Small intestine (tissue), 7 donors: ENCODE measurements at regions not wholly inside any gene's neighbourhood (a gene's known extent, or its start where the extent isn't known, plus 50 kb on each side); places are given as distances from the start of the nearest gene placed in this dataset.

Experiments used
- DNase-seq, 2 donors: peaks; one replicate each; pipeline versions ENCODE4 v3.0.0 to v3.0.0-alpha.2; 2013
- FAIRE-seq: peaks from 2 replicates; lab custom pipeline; 2012; peaks lifted over from hg19 to GRCh38; lab: Jason Lieb, UNC
- H3K27ac ChIP-seq, 3 donors: one replicate each; pipeline ENCODE4 v1.5.1; 2013; ENCODE audit warnings: low read length in 2 of 3, mild to moderate bottlenecking in 2 of 3, control low read depth in 1 of 3, inconsistent platforms in 1 of 3, low read depth in 1 of 3, moderate library complexity in 1 of 3
- H3K27me3 ChIP-seq, 3 donors: one replicate each; pipeline ENCODE4 v1.6.1; 2013; ENCODE audit warnings: low read length in 3 of 3, inconsistent platforms in 1 of 3; ENCODE audit not compliant: control insufficient read depth in 3 of 3, insufficient read depth in 3 of 3
- H3K36me3 ChIP-seq, 3 donors: one replicate each; pipeline ENCODE4 v1.6.1; 2013; ENCODE audit warnings: low read length in 3 of 3, inconsistent platforms in 1 of 3, low read depth in 1 of 3, mild to moderate bottlenecking in 1 of 3, moderate library complexity in 1 of 3; ENCODE audit not compliant: control insufficient read depth in 3 of 3, insufficient read depth in 2 of 3
- H3K4me1 ChIP-seq, 3 donors: one replicate each; pipeline ENCODE4 v1.6.1; 2013; ENCODE audit warnings: low read length in 2 of 3, inconsistent platforms in 1 of 3, low read depth in 1 of 3, mild to moderate bottlenecking in 1 of 3, moderate library complexity in 1 of 3; ENCODE audit not compliant: control insufficient read depth in 3 of 3, insufficient read depth in 2 of 3
- H3K4me3 ChIP-seq, 3 donors: one replicate each; pipeline ENCODE4 v1.5.1; 2013; ENCODE audit warnings: low read length in 3 of 3, control low read depth in 1 of 3, inconsistent platforms in 1 of 3, low read depth in 1 of 3, mild to moderate bottlenecking in 1 of 3, moderate library complexity in 1 of 3
- H3K9me3 ChIP-seq, 2 donors: one replicate each; pipeline ENCODE4 v1.6.1; 2013; ENCODE audit warnings: low read depth in 1 of 2, low read length in 1 of 2; ENCODE audit not compliant: control insufficient read depth in 2 of 2, insufficient read depth in 1 of 2
- WGBS, 3 donors: extraction: QIAGEN DNeasy Blood & Tissue Kit; methylation state at CpG; one replicate each; pipeline ENCODE4 v1.1.7; 2013; 5-methylcytosine and 5-hydroxymethylcytosine counted together
- donor health status: healthy with polysubstance abuse.
- donor health status: control.
- donor health status: control.
- donor health status: Bipolar disorder and iron deficiency.
- donor health status: healthy.

DNA sequence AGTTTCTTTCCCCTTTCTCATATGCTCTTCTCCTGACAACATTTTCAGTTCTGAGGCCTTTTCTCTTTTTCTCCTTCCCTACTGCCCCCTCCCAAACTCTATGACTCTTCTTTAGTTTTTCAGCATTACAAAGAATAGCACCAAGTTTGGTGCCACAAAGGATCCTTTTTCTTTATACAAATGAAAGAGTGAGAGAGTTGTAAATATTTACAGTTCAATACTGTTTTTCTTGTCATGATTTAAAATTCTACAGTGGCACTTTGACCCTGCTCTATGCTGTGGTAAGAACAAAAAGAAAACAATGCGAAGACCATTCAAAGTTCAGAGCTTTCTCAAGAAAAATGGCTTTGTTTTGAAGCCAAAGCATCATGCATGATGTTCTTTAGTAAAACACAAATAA lies 667.9 kb upstream of the SGO1 start:
- Histone ChIP-seq H3K4me1 (no peaks in the 10 kb centered on the region), H3K27me3 (no peaks in the 10 kb centered on the region), H3K4me3 (no peak overlapping the region), H3K36me3 (no peaks in the 10 kb centered on the region), H3K27ac (no peak overlapping the region), H3K9me3 (no peaks in the 10 kb centered on the region)
- FAIRE-seq: no peak
- 57 to 84% (median 61%) methylated on average over 1 of the region's 1 CpG for WGBS, 3 donors
- DNase-seq: no peak

DNA sequence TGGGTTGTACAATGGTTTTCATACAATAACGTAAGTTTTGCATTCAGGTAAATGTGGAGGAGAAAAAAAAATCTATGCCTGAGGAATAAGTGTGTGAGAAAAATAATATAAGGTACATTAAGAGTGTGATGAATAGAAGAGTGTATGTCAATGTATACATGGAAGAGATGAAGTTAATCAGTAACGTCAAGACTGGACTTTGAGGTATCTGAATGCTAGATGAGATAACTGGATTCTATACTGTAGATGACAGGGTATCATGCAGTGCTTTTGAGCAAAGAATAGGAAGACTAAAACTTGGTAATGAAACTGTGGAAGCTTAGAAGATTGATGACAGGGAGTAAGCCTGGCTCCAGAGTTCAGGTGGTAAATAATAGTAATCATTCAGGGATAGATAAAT lies 666.7 kb upstream of the SGO1 start:
- 42 to 74% (median 56%) methylated on average over 2 of the region's 2 CpGs for WGBS, 3 donors
- DNase-seq: peak; percentile 17 to 48
- no peak overlapping the region for H3K27ac ChIP-seq
- no peak overlapping the region for H3K4me3 ChIP-seq
- H3K9me3 ChIP-seq: no peaks in the 10 kb centered on the region
- FAIRE-seq: no peak
- no peaks in the 10 kb centered on the region for H3K36me3 ChIP-seq
- no peaks in the 10 kb centered on the region for H3K4me1 ChIP-seq
- no peaks in the 10 kb centered on the region for H3K27me3 ChIP-seq

DNA sequence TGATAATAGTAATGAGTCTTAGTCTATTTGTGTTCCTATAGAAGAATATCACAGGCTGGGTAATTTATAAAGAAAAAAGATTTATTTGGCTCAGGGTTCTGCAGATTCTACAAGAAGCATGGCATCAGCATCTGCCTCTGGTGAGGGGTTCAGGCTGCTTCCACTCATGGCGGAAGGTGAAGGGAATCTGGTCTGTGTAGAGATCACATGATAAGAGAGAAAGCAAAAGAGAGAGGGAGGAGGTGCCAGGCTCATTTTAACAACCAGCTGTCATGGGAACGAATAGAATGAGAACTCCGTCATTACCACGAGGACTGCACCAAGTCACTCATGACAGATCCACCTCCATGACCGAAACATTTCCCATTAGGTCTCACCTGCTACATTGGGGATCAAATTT lies 664.0 kb upstream of the SGO1 start:
- Histone ChIP-seq H3K36me3 (no peaks in the 10 kb centered on the region), H3K4me3 (no peak overlapping the region), H3K27me3 (no peaks in the 10 kb centered on the region), H3K9me3 (no peaks in the 10 kb centered on the region), H3K4me1 (no peaks in the 10 kb centered on the region), H3K27ac (no peak overlapping the region)
- 83 to 91% (median 91%) methylated on average over 5 of the region's 5 CpGs for WGBS, 3 donors
- no peak for DNase-seq
- FAIRE-seq: no peak

DNA sequence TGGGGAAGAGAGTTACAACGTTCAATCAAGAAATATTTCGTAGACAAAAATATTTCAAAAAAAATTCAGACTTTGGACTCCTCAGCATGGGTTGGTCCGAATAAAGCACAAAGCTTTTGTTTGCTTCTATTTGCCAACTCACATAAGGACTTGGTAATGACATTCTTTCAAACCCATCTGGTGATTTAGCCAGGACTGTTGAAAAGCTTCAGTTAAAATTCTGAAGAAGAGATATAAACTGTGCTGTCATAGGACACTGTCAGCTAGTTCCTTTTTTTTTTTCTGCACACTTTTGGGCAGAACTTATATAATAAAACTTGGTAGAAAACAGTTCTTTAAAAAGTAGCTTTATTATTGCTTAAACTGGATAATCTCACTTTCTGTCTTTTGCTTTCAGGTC lies 660.8 kb upstream of the SGO1 start:
- H3K27ac ChIP-seq: no peak overlapping the region
- H3K4me1 ChIP-seq: no peaks in the 10 kb centered on the region
- FAIRE-seq (no peak), DNase-seq (no peak)
- WGBS, 3 donors: 24 to 48% (median 42%) methylated on average over 3 of the region's 3 CpGs
- no peak overlapping the region for H3K4me3 ChIP-seq
- H3K9me3 ChIP-seq: no peaks in the 10 kb centered on the region
- no peaks in the 10 kb centered on the region for H3K27me3 ChIP-seq
- no peaks in the 10 kb centered on the region for H3K36me3 ChIP-seq

DNA sequence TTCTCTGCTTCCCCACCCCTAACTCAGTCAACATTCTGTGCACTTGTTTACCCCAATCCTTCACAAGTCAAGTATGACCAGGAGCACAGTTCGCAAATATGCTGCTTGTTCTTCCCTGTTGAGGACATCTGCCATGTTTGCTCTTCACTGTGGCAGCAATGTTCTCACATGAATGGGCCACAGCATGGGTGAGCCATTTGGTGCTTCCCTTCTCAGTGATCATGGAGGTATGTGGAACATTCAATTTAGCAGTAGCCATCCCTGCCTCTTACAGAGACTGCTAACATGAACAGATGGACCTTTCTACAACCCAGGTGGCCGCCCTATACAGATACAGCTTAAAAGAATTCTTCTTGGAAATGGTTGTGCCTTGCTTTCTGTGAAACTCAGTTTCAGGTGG lies 660.1 kb upstream of the SGO1 start:
- no peak for FAIRE-seq
- Histone ChIP-seq H3K36me3 (no peaks in the 10 kb centered on the region), H3K4me3 (no peak overlapping the region)

DNA sequence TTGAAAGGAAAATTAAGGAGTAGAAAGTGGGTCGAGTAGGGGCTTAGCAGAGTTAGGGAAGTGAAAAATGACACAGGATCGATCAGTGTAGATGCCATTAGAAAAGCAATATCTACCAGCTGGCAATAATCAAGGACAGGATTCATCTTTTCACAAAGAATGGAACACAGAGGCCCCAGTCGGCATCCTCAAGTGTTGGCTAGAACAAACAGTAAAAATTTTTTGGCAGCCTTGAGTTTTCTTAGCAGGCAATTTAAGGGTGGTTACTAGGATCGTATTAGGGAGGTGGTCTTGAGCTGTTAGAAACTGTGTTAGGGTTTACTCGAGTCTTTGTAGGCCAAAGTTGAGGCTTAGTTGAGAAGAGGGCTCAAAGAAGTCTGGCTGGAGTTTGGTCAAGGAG lies 658.8 kb upstream of the SGO1 start:
- FAIRE-seq (no peak), DNase-seq (no peak)
- WGBS, 3 donors: 57 to 68% (median 61%) methylated on average over 5 of the region's 5 CpGs
- H3K4me1 ChIP-seq: no peaks in the 10 kb centered on the region
- no peak overlapping the region for H3K27ac ChIP-seq
- H3K36me3 ChIP-seq: no peaks in the 10 kb centered on the region
- no peak overlapping the region for H3K4me3 ChIP-seq
- no peaks in the 10 kb centered on the region for H3K9me3 ChIP-seq
- no peaks in the 10 kb centered on the region for H3K27me3 ChIP-seq

More for the DNA sequence above, 660.1 kb upstream of the SGO1 start:
- no peaks in the 10 kb centered on the region for H3K27me3 ChIP-seq
- 92 to 100% (median 92%) methylated on average over 2 of the region's 2 CpGs for WGBS, 3 donors
- H3K27ac ChIP-seq: no peak overlapping the region
- no peak for DNase-seq
- no peaks in the 10 kb centered on the region for H3K4me1 ChIP-seq
- H3K9me3 ChIP-seq: no peaks in the 10 kb centered on the region

DNA sequence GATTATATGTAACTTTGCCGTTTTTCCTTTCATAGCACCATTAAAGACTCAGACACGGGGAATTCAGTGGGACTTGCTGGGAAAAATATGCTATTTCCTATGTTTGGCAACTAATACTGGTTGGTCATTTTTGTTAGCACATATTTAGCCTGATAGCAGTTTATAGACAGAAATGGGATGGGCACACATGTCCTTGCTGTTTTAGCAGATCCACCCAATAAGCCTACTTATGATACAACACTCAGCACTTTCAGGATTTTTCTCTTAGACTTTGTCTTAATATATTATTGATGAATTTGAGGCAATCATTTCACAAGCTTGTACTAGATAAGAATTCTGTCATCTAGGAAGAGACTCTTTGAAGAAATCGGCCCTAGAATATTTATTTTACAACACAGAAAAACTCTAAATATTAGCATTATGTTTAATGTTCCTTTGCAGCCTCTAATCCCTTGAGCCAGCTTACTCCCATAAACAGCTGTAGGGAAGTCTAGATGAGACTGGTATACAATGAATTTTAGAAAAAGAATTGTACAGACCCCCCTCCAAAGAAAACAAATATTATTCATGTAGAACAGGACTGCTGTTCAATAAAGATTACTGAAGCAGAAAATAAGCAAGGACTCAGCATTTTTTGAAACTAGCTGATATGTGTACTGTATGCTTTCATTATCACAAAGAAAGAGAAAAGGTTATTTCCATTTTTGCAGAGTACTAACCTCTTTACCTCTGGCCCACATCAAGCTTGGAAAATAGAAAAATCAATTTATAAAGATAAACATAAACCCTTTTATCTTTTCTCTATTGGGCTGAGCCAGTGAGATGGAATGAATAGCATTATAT lies 656.8 kb upstream of the SGO1 start:
- Histone ChIP-seq H3K36me3 (no peaks in the 10 kb centered on the region), H3K27ac (no peak overlapping the region), H3K9me3 (no peaks in the 10 kb centered on the region), H3K4me1 (no peaks in the 10 kb centered on the region), H3K27me3 (no peaks in the 10 kb centered on the region), H3K4me3 (no peak overlapping the region)
- DNase-seq (no peak), FAIRE-seq (no peak)
- WGBS, 3 donors: 53 to 66% (median 65%) methylated on average over 3 of the region's 3 CpGs

DNA sequence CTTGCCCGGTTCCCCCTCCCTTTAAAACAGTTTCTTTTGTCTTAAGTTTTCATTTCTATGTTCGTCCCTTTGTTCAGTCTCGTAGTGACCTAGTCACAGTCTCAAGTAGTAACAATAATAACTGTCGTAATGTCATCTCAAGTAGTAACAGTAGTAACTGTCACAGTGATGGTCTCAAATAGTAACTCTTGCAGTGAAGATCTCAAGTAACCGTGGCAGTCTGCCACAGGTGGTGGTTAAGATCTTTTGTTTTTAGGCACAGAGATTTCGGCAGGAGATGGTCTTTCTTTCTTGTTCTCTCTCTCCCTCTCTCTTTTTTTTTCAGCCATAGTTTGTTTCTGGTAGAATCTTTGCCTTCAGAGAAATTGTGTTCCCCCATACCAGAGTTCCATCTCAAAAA lies 656.0 kb upstream of the SGO1 start:
- no peaks in the 10 kb centered on the region for H3K4me1 ChIP-seq
- no peak overlapping the region for H3K27ac ChIP-seq
- no peaks in the 10 kb centered on the region for H3K27me3 ChIP-seq
- DNase-seq: no peak
- no peaks in the 10 kb centered on the region for H3K36me3 ChIP-seq
- no peak overlapping the region for H3K4me3 ChIP-seq
- WGBS, 3 donors: 84 to 94% (median 87%) methylated on average over 6 of the region's 6 CpGs
- no peak for FAIRE-seq
- no peaks in the 10 kb centered on the region for H3K9me3 ChIP-seq
